ENCODE measurements at regions not wholly inside any gene's neighbourhood (a gene's known extent, or its start where the extent isn't known, plus 50 kb on each side); places are given as distances from the start of the nearest gene placed in this dataset.

GRCh38 chr13:21945195-21945594 lies 274.3 kb downstream of the FGF9 start:
- Histone ChIP-seq H3F3A (ENCODE audit: low read length, unreplicated experiment) (no peaks in the 10 kb centered on the region), H3K9me3 (ENCODE audit: low read length) (no peaks in the 10 kb centered on the region), H3K4me2 (ENCODE audit: low read length) (no peak overlapping the region), H3K79me2 (ENCODE audit: low read length) (no peaks in the 10 kb centered on the region), H3K9ac (ENCODE audit: low read length) (no peak overlapping the region), H3K36me3 (ENCODE audit: low read depth, low read length) (no peaks in the 10 kb centered on the region), H3K9me2 (replicated peaks; ENCODE audit: low read length) (no peaks in the 10 kb centered on the region), H3K27me3 (ENCODE audit: low read length) (no peaks in the 10 kb centered on the region), H3K4me1 (ENCODE audit: insufficient read depth, low read length) (no peaks in the 10 kb centered on the region), H3K4me3 (ENCODE audit: low read length) (no peak overlapping the region), H2AFZ (ENCODE audit: low read length) (no peak overlapping the region), H4K20me1 (ENCODE audit: low read length) (no peaks in the 10 kb centered on the region), H3K27ac (ENCODE audit: low read length) (no peak overlapping the region)
- ATAC-seq (no peak), DNase-seq (no peak)
- ChIA-PET POLR2A (ENCODE audit: unreplicated experiment) (no interaction called here), CTCF (no interaction called here)
- TF ChIP-seq EZH2phosphoT487 (IDR thresholded peaks at IDR 0.05; ENCODE audit: borderline replicate concordance, low read length) (no peak), CTCF (conservative IDR thresholded peaks at IDR 0.05; ENCODE audit: low read depth, low read length) (no peak), EZH2 (IDR thresholded peaks at IDR 0.05; ENCODE audit: low read length, unreplicated experiment) (no peak)
- intact Hi-C loops (cut with micrococcal nuclease) = no loop called here
- BruUV-seq (replicated peaks) = no TSS peak

GRCh38 chr13:21946964-21947363 lies 276.1 kb downstream of the FGF9 start:
- Histone ChIP-seq H4K20me1 (ENCODE audit: low read length) (no peaks in the 10 kb centered on the region), H3K27me3 (ENCODE audit: low read length) (no peaks in the 10 kb centered on the region), H2AFZ (ENCODE audit: low read length) (no peak overlapping the region), H3K4me3 (ENCODE audit: low read length) (no peak overlapping the region), H3K9me2 (replicated peaks; ENCODE audit: low read length) (no peaks in the 10 kb centered on the region), H3K4me1 (ENCODE audit: insufficient read depth, low read length) (no peaks in the 10 kb centered on the region), H3K4me2 (ENCODE audit: low read length) (no peak overlapping the region), H3K36me3 (ENCODE audit: low read depth, low read length) (no peaks in the 10 kb centered on the region), H3K27ac (ENCODE audit: low read length) (no peak overlapping the region), H3K9me3 (ENCODE audit: low read length) (no peaks in the 10 kb centered on the region), H3K79me2 (ENCODE audit: low read length) (no peaks in the 10 kb centered on the region), H3F3A (ENCODE audit: low read length, unreplicated experiment) (no peaks in the 10 kb centered on the region), H3K9ac (ENCODE audit: low read length) (no peak overlapping the region)
- TF ChIP-seq CTCF (conservative IDR thresholded peaks at IDR 0.05; ENCODE audit: low read depth, low read length) = no peak
- no peak for DNase-seq
- no TSS peak for BruUV-seq (replicated peaks)
- intact Hi-C loops (cut with micrococcal nuclease) = no loop called here
- ChIA-PET CTCF (no interaction called here), POLR2A (ENCODE audit: unreplicated experiment) (no interaction called here)
- no peak for ATAC-seq

GRCh38 chr13:21948769-21949474 lies 278.0 kb downstream of the FGF9 start:
- intact Hi-C loops (cut with micrococcal nuclease) = no loop called here

More at GRCh38 chr13:21948769-21949474, 278.0 kb downstream of the FGF9 start:
- Histone ChIP-seq H3K4me1 (ENCODE audit: insufficient read depth, low read length) (no peaks in the 10 kb centered on the region), H3K4me2 (ENCODE audit: low read length) (no peak overlapping the region), H3K9me2 (replicated peaks; ENCODE audit: low read length) (no peaks in the 10 kb centered on the region), H3K27ac (ENCODE audit: low read length) (no peak overlapping the region), H3K79me2 (ENCODE audit: low read length) (no peaks in the 10 kb centered on the region), H3K4me3 (ENCODE audit: low read length) (no peak overlapping the region), H3K9ac (ENCODE audit: low read length) (no peak overlapping the region), H3F3A (ENCODE audit: low read length, unreplicated experiment) (no peaks in the 10 kb centered on the region), H3K27me3 (ENCODE audit: low read length) (no peaks in the 10 kb centered on the region), H2AFZ (ENCODE audit: low read length) (no peak overlapping the region), H3K9me3 (ENCODE audit: low read length) (no peaks in the 10 kb centered on the region), H4K20me1 (ENCODE audit: low read length) (no peaks in the 10 kb centered on the region), H3K36me3 (ENCODE audit: low read depth, low read length) (no peaks in the 10 kb centered on the region)
- ChIA-PET CTCF (no interaction called here), POLR2A (ENCODE audit: unreplicated experiment) (no interaction called here)
- ATAC-seq (no peak), DNase-seq (no peak)
- TF ChIP-seq EZH2phosphoT487 (IDR thresholded peaks at IDR 0.05; ENCODE audit: borderline replicate concordance, low read length) = no peak
- no peak for TF ChIP-seq EZH2 (IDR thresholded peaks at IDR 0.05; ENCODE audit: low read length, unreplicated experiment)
- no peak for TF ChIP-seq CTCF (conservative IDR thresholded peaks at IDR 0.05; ENCODE audit: low read depth, low read length)
- no TSS peak for BruUV-seq (replicated peaks)
